ENCODE measurements at regions not wholly inside any gene's neighbourhood (a gene's known extent, or its start where the extent isn't known, plus 50 kb on each side); places are given as distances from the start of the nearest gene placed in this dataset.

DNA sequence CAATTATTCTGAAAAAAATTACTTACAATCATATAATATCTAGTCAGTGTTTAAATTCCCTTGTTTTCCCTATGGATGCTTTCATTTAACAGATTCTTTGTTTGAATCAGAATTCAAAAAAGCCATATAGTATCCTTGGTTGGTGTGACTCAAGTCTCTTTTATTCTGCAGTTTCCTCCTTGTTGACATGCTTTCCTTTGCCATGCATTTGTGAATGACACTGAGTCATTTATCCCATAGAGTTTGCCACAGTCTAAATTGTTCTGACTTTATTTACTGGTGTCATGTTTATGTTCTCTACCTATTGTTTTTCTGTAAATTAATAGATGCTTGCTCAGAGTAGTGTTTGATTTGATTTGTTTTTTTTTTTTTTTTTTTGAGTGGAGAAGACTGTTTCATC lies 893.8 kb upstream of the SLC10A2 start:
- Mint-ChIP-seq H3K4me1 (ENCODE audit: low read depth) (no peaks in the 10 kb centered on the region), H3K27me3 (no peaks in the 10 kb centered on the region), H3K36me3 (no peaks in the 10 kb centered on the region), H3K9me3 (ENCODE audit: low read depth) (peaks cover 4% of the 10 kb centered on the region), H3K27ac (no peak overlapping the region), H3K4me3 (no peak overlapping the region)

DNA sequence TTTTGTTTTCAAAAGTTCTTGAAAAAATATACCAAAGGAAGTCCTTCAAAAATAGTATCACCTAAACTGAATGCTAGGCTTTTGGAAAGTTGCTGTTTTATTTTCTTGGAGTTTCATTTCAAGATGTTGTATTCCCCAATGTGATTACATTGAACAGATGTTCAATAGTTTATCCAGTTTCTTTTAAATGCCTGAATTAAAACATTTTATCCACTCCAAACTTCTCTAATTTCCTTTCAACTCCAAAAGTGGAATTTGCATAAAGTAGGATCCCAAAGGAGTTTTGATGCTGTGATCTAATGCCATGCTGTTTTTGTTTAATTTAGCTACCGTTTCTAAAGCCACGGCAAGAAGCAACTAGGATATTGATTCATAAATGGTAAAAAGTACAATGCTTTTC lies 892.5 kb upstream of the SLC10A2 start:
- Mint-ChIP-seq H3K4me1 (ENCODE audit: low read depth) (no peaks in the 10 kb centered on the region), H3K9me3 (ENCODE audit: low read depth) (no peaks in the 10 kb centered on the region), H3K27me3 (no peaks in the 10 kb centered on the region), H3K27ac (no peak overlapping the region), H3K4me3 (no peak overlapping the region), H3K36me3 (no peaks in the 10 kb centered on the region)

DNA sequence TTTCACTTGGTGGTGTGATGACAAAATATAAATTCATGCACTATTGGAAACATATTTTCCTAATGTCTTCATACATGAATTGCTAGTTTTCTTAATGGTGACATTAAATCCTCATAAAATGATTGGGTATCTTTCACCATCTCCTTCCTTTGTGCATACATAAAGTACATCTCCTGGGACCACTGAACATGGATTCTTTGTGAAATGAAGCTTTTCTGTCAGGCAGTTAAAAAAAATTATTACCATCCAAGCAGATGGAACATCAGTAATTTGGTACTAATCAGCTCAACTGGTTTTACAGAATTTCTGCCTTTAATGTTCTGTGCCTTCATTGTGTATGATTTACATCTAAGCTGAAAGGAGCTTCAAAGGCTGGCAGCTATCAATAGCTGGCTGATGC lies 891.7 kb upstream of the SLC10A2 start:
- H3K4me1 Mint-ChIP-seq (ENCODE audit: low read depth), result no peaks in the 10 kb centered on the region
- no peak overlapping the region for H3K27ac Mint-ChIP-seq
- H3K9me3 Mint-ChIP-seq (ENCODE audit: low read depth), result no peaks in the 10 kb centered on the region
- H3K4me3 Mint-ChIP-seq, result no peak overlapping the region
- H3K36me3 Mint-ChIP-seq, result no peaks in the 10 kb centered on the region
- H3K27me3 Mint-ChIP-seq, result no peaks in the 10 kb centered on the region

DNA sequence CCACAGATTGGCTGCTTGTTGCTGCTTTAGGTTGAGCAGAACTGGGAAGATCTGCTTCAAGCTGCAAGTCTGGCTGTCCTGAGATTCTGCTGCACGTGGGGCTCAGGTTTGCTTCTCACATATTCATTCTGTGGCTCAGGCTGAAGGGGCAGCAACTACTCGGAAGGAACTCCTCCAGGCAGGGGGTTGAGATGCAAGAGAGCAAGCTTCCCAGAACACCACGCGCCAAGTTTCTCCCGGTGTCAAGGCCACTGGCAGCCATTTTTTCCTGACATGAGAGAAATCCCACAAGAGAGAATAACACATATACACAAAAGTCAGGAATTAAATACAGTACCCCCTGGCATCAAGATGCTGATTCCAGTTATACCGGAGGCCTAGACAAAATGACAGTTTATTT lies 887.6 kb upstream of the SLC10A2 start:
- no peak overlapping the region for H3K27ac Mint-ChIP-seq
- H3K4me3 Mint-ChIP-seq, result no peak overlapping the region
- no peaks in the 10 kb centered on the region for H3K27me3 Mint-ChIP-seq
- H3K9me3 Mint-ChIP-seq (ENCODE audit: low read depth), result no peaks in the 10 kb centered on the region
- H3K36me3 Mint-ChIP-seq, result no peaks in the 10 kb centered on the region
- H3K4me1 Mint-ChIP-seq (ENCODE audit: low read depth), result no peaks in the 10 kb centered on the region

DNA sequence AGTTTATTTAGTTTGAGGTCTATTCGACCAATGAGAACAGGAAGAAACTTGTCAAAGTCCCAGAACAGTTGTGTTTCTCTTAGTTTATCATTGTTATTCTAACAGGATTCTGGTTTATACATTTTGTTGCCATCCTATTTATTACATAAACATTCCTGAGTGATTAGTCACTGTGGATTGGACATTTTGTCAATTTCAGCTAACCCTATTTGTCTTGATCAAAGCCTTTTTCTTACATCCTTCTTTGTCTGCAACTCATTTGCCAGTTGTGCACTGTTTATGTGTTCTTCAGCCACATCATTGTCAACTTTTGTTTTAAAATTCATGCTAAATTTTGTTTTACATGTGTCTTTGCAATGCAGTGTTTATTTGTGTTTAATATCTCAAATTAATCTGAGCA lies 886.0 kb upstream of the SLC10A2 start:
- Mint-ChIP-seq H3K4me3 (no peak overlapping the region), H3K36me3 (no peaks in the 10 kb centered on the region), H3K27ac (no peak overlapping the region), H3K9me3 (ENCODE audit: low read depth) (peaks cover 4% of the 10 kb centered on the region), H3K4me1 (ENCODE audit: low read depth) (no peaks in the 10 kb centered on the region), H3K27me3 (no peaks in the 10 kb centered on the region)

DNA sequence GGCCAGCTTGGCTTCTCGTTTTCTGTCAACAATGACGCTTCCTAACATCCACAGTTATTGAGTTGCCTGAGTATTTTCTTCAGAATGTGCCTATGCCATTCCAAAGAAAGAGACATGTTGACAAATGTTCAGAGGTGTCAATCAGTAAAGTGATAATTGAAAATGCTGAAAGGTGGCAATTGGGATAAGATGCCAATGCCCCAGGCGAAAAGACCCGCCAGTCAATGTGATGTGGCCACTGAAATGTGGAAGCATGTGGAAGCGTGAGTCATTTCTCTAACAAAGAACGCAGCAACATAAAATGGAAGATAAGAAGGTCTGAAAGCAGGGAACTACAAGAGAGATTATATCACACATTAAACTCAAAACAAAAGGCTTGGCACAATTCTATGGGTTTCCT lies 882.2 kb upstream of the SLC10A2 start:
- H3K27me3 Mint-ChIP-seq, result no peaks in the 10 kb centered on the region
- H3K27ac Mint-ChIP-seq, result no peak overlapping the region
- no peaks in the 10 kb centered on the region for H3K36me3 Mint-ChIP-seq
- peaks cover 4% of the 10 kb centered on the region for H3K9me3 Mint-ChIP-seq (ENCODE audit: low read depth)
- no peaks in the 10 kb centered on the region for H3K4me1 Mint-ChIP-seq (ENCODE audit: low read depth)
- no peak overlapping the region for H3K4me3 Mint-ChIP-seq

DNA sequence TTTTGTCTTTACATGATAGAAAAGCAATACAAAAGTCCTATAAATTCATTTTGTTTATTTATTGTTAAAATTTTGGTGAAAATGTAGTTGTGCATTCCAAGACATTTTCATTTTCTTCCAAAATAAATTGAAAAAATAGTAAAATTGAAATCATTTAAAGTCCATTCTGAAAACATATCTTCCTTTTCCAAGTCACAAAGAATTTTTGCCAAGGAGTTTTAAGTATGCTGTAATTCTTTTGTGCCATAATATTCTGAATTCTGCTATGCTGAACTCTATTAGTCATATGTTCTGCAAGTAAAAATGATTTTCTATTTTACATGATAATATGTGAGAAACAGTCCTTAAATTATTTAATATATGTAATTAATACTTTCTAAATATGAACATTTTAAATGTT lies 879.6 kb upstream of the SLC10A2 start:
- H3K36me3 Mint-ChIP-seq, result no peaks in the 10 kb centered on the region
- no peak overlapping the region for H3K4me3 Mint-ChIP-seq
- peaks cover 4% of the 10 kb centered on the region for H3K9me3 Mint-ChIP-seq (ENCODE audit: low read depth)
- no peaks in the 10 kb centered on the region for H3K4me1 Mint-ChIP-seq (ENCODE audit: low read depth)
- H3K27me3 Mint-ChIP-seq, result no peaks in the 10 kb centered on the region
- no peak overlapping the region for H3K27ac Mint-ChIP-seq

DNA sequence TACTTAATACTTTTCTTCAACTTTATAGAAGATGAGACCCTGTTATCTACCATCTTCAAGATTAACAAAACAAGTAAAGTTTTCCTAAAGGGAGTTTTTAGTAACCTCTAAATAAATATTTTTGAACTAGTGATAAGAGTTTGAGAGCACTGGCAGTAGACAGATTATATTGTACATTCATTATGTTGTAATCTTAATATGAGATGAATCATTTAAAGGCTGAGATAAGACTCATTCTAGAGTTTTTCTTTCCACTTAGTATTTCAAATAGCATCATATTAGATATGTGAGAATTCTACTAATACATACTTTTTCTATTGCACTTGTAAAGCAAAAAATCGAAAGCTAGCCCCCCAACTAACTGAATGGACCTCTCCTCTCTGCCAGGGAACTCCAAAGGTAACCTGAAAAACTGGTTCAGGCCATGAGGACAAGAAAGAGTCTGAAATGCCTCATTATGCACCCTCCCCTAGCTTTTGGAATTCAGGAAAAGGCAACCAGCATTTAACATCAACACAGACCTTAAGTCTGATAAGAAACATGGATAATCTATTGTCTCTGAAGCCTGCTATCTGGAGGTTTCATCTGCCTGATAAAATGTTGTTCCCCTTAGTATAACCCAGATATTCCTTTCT lies 875.4 kb upstream of the SLC10A2 start:
- Mint-ChIP-seq H3K4me1 (ENCODE audit: low read depth) (no peaks in the 10 kb centered on the region), H3K27me3 (no peaks in the 10 kb centered on the region), H3K36me3 (no peaks in the 10 kb centered on the region), H3K27ac (no peak overlapping the region), H3K4me3 (no peak overlapping the region), H3K9me3 (ENCODE audit: low read depth) (no peaks in the 10 kb centered on the region)

DNA sequence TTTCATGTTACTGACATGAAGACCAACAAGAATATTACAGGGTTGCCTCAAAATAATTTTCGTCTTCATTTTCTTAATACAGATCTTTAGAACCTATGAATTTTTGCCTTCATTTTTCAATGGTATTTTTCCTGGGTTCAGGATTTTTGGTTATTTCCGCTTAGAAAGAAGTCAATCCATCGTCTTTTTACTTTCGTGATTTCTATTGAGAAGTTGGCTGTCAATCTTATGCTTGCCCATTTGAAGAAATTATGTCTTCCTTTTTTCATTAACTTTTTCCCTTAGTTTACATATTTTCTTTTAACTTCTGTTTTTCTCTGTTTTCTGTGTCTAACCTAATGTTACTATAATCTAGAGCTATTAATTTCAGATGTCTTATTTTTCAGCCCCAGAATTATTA lies 868.9 kb upstream of the SLC10A2 start:
- no peaks in the 10 kb centered on the region for H3K27me3 Mint-ChIP-seq
- H3K36me3 Mint-ChIP-seq, result no peaks in the 10 kb centered on the region
- H3K4me1 Mint-ChIP-seq (ENCODE audit: low read depth), result no peaks in the 10 kb centered on the region
- no peak overlapping the region for H3K27ac Mint-ChIP-seq
- peaks cover 4% of the 10 kb centered on the region for H3K9me3 Mint-ChIP-seq (ENCODE audit: low read depth)
- no peak overlapping the region for H3K4me3 Mint-ChIP-seq

DNA sequence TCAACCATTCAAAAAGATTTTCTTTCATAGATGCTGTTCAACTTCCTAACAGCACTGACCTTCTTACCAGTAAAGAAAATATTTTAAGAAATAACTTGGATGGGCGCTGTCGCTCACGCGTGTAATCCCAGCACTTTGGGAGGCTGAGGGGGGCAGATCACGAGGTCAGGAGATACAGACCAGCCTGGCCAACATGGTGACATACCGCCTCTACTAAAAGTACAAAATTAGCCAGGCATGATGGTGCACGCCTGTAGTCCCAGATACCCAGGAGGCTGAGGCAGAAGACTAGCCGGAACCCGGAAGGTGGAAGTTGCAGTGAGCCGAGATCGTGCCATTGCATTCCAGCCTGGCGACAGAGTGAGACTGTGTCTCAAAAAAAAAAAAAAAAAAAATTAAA lies 865.7 kb upstream of the SLC10A2 start:
- no peaks in the 10 kb centered on the region for H3K4me1 Mint-ChIP-seq (ENCODE audit: low read depth)
- no peak overlapping the region for H3K27ac Mint-ChIP-seq
- peaks cover 7% of the 10 kb centered on the region for H3K9me3 Mint-ChIP-seq (ENCODE audit: low read depth)
- H3K27me3 Mint-ChIP-seq, result no peaks in the 10 kb centered on the region
- H3K36me3 Mint-ChIP-seq, result no peaks in the 10 kb centered on the region
- H3K4me3 Mint-ChIP-seq, result no peak overlapping the region

DNA sequence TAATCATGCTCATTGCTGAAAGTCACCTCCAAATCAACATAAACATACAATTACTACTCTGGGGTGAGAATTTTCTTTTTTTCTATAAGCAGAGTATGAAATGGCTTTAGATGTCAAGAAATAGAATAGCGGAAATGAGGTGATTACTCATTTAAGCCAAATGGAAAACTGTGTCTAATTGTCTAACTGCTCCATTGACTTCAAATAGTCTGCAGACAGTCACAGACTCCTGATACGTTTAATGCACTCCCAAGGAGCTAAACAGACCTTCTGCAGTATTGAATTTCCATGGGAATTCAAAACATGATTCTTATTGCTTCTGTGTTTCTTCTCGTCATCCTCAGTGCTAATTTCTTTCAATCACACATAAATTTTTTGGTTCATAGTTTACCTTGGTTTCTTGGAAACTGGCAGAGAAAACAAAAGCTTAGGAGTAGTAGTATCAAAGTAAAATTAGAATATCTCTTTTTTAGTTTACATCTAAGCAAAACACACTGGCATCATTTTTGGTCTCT lies 865.2 kb upstream of the SLC10A2 start:
- Mint-ChIP-seq H3K9me3 (ENCODE audit: low read depth) (peaks cover 7% of the 10 kb centered on the region), H3K4me3 (no peak overlapping the region), H3K27me3 (no peaks in the 10 kb centered on the region), H3K27ac (no peak overlapping the region), H3K4me1 (ENCODE audit: low read depth) (no peaks in the 10 kb centered on the region), H3K36me3 (no peaks in the 10 kb centered on the region)

DNA sequence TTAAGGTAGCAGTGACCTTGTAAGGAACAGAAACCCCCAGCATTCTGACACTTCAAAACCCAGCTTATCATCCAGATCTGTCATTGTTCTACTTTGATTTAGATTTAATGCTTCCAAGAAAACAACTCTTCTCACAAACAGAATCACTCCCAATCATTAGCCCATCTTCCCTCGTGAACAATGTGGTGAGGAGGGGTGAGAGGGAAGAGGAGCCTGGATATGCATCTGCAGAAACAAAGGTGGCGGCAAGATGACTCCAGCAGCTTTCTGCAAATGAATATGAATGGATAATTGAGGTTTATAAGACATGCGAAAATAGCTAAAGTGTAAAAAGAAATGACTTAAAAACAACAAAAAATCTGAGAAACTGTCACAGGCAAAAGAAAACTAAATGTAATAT lies 859.9 kb upstream of the SLC10A2 start:
- Mint-ChIP-seq H3K27ac (no peak overlapping the region), H3K4me3 (no peak overlapping the region), H3K9me3 (ENCODE audit: low read depth) (peaks cover 4% of the 10 kb centered on the region), H3K36me3 (no peaks in the 10 kb centered on the region), H3K4me1 (ENCODE audit: low read depth) (no peaks in the 10 kb centered on the region), H3K27me3 (no peaks in the 10 kb centered on the region)

DNA sequence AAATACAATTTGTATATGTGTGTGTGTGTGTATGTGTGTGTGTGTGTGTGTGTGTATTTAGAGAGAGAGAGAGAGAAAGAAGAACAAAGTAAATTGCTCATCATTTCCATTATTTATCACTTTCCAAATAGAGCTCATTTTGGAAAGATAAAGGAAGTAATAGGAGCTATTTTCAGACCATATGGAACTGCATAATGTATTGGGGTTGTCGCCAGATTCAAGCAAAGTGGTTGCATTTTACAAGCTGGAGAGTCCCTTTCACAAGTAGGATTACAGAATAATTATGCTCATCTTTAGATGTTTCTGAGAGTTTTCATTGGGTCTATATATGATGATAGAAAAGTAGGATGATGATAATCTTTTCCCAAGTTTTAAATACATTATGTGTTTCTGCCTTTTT lies 842.7 kb upstream of the SLC10A2 start:
- no peak overlapping the region for H3K4me3 Mint-ChIP-seq
- H3K36me3 Mint-ChIP-seq, result no peaks in the 10 kb centered on the region
- H3K27ac Mint-ChIP-seq, result no peak overlapping the region

DNA sequence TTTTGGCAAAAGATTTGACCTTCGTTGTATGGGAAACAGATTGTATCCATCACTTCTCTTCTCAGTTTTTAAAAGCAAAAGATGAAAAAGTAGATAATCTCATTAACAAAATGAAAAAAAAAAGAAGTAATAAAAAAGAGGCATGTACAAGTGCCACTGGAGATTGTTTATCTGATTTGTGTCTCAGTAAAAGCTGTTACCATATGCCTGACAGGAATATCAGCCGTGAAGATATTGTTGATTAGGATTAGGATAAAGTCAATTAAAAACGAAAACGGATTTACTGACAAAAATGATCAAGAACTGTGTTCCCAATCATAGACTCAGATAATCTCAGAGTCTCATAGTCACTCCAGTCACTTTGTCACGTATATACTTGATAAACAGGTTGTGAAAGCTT lies 842.1 kb upstream of the SLC10A2 start:
- H3K27me3 Mint-ChIP-seq, result no peaks in the 10 kb centered on the region
- no peak overlapping the region for H3K27ac Mint-ChIP-seq
- H3K4me3 Mint-ChIP-seq, result no peak overlapping the region
- H3K9me3 Mint-ChIP-seq (ENCODE audit: low read depth), result no peaks in the 10 kb centered on the region
- no peaks in the 10 kb centered on the region for H3K4me1 Mint-ChIP-seq (ENCODE audit: low read depth)
- no peaks in the 10 kb centered on the region for H3K36me3 Mint-ChIP-seq

More for the DNA sequence above, 842.7 kb upstream of the SLC10A2 start:
- no peaks in the 10 kb centered on the region for H3K4me1 Mint-ChIP-seq (ENCODE audit: low read depth)
- no peaks in the 10 kb centered on the region for H3K9me3 Mint-ChIP-seq (ENCODE audit: low read depth)
- no peaks in the 10 kb centered on the region for H3K27me3 Mint-ChIP-seq

DNA sequence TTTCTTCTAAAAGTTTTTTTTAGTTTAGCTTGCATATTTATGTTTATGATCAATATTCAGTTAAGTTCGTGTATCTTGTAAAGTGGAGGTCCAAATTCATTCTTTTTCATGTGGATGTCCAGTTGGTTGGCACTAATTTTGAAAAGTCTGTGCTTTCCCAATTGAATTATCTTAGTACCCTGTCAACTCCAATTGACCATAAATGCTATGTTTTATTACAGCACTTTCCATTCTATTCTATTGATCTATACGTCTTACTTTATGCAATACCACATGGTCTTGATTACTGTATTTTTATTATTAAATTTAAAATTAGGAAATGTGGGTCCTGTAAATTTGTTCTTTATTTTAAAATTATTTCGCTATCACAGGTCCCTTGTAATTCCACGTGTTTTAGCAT lies 837.6 kb upstream of the SLC10A2 start:
- Mint-ChIP-seq H3K9me3 (ENCODE audit: low read depth) (peaks cover 3% of the 10 kb centered on the region), H3K36me3 (no peaks in the 10 kb centered on the region), H3K4me3 (no peak overlapping the region), H3K27me3 (no peaks in the 10 kb centered on the region), H3K27ac (no peak overlapping the region), H3K4me1 (ENCODE audit: low read depth) (no peaks in the 10 kb centered on the region)

DNA sequence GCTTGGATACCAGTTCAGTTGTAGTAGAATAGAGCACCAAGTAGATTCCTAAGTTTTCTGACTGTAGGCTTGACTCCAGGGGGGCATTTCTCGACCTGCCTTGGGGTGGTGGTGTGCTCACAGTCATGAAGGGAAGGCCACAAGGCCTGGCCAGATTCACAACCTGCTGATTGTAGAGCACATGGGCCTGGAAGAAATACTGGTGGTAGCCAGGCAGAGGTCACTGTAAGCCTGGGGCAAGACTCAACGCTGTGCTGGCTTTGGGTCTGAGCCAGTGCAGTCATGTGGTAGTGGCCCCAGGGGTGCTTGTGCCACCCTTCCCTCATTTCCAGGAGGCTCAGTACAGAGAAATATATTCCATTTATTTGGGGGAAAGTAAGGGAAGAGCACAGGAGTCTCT lies 832.3 kb upstream of the SLC10A2 start:
- H3K4me1 Mint-ChIP-seq (ENCODE audit: low read depth), result no peaks in the 10 kb centered on the region
- no peaks in the 10 kb centered on the region for H3K36me3 Mint-ChIP-seq
- no peaks in the 10 kb centered on the region for H3K27me3 Mint-ChIP-seq
- H3K4me3 Mint-ChIP-seq, result no peak overlapping the region
- peaks cover 3% of the 10 kb centered on the region for H3K9me3 Mint-ChIP-seq (ENCODE audit: low read depth)
- no peak overlapping the region for H3K27ac Mint-ChIP-seq
